NCI-H1436 treated with DMSO at 0.1 percent for 48 hours (cell line): ENCODE measurements at regions not wholly inside any gene's neighbourhood (a gene's known extent, or its start where the extent isn't known, plus 50 kb on each side); places are given as distances from the start of the nearest gene placed in this dataset.

Experiments used
- DNase-seq: peaks from one replicate; lab custom pipeline; 2025; lab: John Stamatoyannopoulos, UW

DNA sequence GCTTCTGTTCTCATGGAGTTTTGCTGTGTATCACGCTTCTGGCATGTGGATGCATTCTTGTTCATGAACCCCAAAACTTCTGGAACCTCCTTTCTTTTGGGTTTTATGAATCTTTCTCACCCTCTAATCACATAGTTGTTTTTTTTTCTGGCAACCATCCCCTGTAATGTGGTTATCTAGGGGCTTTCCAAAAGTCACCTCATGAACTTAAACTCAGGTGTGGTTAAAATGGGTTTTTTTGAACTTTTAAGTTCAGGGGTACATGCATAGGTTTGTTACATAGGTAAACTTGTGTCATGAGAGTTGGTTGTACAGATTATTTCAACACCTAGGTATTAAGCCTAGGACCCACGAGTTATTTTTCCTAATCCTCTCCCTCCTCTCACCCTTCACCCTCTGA, 1099.4 kb upstream of the SLIT2 start:
- no peak for DNase-seq

DNA sequence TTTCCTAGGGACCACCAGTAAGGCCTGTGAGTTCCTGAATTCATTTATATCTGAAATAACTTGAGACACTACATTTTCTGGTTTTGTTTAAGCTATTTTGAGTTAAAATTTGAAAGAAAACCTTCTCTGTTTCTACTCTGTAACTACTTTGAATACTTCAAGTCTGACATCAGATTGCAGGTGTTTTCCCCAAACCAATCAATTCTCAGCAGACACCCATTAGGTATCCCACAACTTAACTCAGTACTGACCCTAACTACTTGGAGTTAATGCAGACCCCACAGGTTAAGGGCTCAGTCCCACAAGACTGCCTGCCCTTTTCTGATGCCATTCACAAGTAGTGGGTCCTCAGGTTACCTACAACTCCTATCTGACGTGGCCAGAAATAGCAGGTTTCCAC, 1100.0 kb upstream of the SLIT2 start:
- DNase-seq = no peak

DNA sequence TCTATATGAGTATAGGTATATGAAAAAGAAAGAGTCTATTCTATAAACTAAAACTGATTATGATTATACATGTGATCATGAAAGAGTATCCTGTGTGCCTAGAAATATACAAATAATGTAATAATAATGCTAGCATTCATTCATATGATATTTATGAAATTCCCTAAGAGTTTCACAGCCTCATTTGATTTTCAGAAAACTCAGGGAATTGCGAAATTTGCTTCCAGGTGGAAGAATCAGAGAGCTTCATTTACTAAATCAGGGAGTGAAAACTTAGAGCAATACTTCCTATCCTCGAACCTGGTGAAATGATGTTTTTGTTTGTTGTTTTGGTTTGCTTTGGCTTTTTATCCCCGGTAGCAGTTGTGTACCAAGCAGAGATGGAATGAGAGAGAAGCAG, 1105.7 kb upstream of the SLIT2 start:
- no peak for DNase-seq

DNA sequence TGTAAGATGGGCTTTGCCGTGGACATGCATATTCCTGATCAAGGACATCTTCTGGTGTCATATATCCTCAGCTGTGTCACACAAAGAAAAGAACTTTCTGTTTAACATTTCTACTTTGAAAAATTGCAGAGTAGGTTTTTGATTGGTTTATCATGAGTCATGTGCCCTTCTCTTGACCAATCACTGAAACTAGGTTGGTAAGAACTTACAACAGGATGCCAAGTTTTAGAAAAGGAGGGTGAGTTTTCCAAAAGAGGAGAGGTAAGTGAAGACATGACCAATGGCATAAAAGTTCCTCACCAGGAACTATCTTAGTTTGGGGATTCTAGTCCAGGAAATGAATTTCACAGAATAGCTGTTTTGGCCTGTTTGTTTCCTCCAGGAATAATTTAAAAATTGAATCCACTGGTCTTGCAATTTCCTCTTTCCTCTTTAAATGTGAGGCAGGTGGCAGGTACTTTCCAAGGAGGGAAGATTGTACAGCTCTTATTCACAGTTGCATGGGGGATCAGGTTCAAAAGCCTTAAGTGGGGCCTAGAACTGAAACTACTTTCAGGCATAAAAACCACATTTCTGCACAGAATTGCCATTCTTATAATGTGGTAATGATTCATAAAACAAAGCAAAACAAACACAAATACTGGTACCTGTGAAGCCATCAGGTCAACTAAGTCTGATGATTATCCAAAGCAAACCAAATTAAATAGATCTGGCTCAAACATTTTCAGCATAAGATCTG, 1114.5 kb upstream of the LCORL start:
- no peak for DNase-seq

DNA sequence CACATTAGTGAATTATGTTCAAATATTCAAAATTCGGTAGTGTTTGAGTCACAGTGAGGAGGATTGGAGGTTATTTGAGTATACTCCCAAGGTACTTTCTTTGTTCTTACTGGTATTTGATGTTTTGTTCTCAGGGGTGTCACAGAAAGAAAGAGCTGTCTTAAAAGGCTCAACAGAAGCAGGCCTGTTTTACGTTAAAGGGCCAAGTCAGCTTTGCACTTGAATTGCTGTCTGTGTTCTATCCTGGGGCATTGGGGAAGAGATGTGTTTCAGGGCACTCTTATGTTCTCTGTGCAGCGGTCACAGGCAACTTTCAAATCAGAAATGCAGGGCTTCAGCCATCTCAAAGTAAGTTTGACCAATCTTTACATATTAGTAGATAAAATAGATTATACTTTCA, 1113.1 kb upstream of the LCORL start:
- DNase-seq = no peak

DNA sequence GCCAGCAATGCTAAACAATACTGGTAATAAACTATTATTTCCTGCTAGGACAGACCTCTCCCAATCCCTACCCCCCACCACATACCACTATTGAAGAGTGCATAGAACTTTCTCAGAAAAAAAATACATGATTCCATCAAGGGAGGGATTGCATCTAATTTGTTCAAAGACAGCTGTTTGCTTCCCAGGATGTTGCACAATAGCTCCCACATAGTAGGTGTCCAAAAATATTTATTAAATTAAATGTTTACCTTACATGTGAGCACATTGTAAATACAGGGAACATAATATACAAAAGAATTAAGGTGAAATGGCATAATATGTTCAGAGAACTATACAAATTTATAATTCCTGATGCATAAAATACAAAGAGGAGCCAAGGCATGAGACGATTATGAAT, 1111.8 kb upstream of the LCORL start:
- no peak for DNase-seq

DNA sequence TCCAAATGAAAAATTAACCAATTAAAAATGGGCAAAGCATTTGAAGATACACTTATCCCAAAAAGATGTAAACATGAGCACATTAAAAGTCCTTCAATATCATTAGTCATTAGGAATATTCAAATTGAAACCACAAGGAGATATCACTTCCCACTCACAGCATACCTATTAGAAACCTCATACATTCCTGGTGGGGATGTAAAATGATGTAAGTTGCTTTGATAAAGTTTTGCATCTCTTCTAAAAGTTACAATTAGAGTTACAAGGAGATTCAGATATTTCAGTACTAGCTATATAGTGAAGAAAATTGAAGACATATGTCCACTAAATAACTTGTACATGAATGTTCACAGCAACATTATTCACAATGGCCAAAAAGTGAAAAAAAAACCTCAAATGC, 1109.3 kb upstream of the LCORL start:
- DNase-seq = no peak

DNA sequence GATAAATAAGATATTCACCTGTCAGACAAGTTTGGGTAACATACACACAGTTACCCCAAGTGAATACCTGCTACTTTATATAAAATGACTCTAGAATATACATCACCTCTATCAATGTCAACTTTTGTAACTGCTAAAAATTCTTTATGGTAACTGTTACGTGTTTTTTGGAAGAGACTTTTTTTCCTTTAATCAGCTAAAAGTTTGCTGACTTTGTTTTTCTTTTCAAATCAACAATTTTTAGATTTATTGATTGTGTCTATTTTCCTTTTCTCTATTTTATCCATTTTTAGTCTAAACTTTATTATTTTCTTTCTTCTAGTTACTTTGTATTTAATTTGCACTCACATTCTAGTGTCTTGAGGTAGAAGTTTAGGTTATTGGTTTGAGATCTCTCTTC, 1106.6 kb upstream of the LCORL start:
- DNase-seq = no peak

DNA sequence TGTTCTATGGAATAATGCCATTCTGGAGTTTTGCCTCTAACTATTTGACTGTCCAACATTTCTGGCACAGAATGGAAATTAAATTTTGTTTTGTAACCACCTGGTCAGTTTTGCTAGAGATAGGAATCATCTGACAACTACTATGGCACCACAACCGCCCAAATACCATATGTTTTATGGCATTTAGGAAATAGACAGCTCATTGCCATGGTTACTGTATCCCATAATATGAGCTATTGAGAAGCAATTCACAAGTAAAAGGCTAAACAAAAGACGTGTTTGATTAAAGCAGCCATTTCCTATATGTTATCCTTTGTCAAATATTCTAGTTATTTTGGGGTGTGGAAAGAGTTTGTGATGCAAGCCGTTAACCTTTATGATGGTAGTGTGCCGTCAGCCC, 1105.3 kb upstream of the LCORL start:
- no peak for DNase-seq

DNA sequence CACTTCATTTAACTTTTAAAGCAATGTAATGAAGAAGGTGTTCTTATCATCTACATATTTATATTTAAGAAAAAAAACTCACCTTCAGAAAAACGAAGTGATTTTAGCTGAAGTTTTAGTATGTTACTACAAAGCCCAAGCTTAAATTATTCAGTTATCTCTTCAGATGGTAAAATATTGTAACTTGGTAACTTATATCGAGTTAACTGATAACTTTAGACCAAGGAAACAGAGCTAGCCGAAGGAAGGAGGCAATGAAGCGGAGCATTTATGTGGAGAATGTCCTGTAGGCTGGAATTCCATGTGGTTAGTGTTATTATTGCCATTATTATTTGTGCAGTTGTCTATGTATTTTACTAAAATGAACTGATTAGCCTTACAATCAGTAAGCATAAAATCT, 1102.1 kb upstream of the LCORL start:
- DNase-seq = no peak

DNA sequence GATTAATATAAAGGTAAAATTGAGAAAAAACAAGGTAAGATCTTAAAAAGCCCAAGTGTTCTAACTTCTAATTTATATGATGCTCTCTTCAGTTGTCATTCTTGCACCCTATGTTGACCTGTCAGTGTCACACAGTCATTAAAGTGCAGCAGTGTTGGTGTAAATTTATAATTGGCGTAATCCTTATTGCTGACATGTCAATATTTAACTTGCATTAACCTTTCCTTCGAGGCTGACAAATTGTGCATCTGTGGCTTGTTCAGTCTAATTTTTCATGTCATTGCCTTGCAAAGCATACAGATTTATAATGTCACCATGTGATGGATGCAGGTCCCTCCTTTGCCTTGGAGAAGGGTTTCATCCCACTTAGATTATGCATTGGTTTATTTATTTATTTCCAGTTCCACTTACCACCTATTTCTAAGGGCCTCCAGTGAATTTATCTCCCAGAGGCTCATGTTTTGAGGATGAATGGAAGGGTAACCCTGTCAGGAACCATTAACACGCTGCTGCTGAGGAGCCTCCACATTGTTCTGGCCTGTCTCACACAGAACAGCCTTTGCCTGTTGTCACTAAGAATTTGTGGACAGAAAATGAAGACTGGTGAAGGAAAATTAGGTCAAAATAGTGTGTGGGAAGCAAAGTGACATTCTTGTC, 1098.5 kb upstream of the LCORL start:
- no peak for DNase-seq

DNA sequence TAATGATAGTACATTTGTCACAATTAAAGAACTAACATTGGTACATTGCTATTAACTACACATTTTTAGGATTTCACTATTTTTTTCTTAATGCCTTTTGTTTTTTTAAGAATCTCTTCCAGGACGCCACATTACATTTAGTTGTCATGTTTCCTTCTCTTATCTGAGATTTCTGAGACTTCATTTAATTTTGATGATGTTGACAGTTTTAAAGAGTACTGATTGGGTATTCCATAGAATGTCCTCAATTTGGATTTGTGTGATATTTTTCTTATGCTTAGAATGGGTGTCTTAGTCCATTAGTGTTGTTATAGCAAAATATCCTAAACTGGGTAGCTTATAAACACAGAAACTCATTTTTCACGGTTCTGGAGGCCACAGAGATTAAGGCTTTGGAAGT, 1095.5 kb upstream of the LCORL start:
- no peak for DNase-seq

DNA sequence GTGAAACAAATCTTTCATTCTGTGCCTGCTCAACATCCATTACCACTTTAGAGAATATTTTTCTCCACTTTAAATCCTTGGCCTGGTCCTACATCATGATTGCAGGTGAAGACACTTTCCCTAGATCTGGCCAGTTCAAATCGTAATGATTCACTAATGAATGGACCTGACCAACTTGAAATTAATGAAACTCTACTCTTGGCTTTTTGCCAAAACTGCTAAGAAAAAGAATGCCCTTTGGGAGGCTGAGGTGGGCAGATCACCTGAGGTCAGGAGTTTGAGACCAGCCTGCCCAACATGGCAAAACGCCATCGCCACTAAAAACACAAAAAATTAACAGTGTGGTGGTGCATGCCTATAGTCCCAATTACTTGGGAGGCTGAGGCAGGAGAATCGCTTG, 1082.6 kb upstream of the LCORL start:
- no peak for DNase-seq

DNA sequence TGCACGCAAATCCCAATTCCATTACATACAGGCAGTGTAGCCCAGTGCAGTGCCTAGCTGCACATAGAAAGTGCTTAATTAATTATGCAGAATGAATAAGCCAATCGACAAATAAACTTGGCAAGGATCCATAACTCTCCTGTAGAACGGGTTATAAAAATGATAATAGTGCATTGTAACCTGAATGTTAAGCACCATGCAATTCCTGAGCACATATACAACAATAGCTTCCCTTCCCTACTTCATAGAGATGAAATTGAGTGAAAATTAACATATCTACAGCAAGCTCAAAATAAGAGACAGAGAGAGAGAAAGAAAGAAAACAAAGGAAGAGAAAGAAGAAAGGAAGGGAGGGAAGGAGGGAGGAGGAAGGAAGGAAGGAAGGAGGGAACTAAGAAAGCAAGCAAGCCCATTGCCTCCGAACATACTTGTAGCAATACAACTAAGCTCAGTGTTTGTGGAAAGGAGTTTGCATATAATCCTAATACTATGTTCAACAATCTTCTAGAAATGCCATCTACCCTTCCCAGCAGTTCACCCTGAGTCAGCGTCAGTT, 1074.0 kb upstream of the LCORL start:
- no peak for DNase-seq

DNA sequence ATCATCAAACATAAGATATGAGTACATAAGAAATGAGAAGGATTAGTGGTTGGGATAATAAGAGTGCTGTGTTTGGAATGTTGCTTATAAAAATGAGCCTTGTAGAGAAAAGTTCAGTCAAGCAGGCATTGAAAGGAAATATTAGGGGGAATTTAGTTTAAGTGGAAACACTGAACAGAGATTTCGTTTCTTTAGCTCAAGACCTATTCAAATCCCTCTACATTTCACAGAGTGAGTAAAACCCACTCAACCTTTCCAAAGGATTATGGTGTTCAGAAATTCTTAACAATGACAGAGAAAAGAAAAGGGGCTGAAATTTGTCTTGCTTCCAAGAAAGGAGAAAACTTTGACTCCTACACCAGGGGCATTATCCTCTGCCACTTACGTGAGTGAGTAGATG, 1072.4 kb upstream of the LCORL start:
- no peak for DNase-seq

DNA sequence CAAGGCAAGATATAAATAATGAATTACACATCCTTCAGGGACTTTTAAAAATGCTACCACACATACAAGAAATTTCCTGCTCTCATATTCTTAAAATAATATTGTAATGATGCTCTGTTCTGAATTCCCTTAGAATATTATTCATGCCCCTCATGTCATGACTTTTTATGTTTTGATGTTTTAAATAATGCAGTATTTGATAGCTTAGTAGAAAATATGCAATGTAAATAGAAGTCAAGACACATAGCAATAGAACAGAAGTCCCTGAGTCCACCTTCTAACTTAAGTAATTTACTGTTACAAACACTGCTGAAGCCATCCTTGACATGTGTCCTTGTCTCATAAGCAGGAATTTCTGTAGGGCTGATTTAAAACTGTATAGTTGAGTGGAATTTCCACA, 1071.2 kb upstream of the LCORL start:
- DNase-seq = no peak

DNA sequence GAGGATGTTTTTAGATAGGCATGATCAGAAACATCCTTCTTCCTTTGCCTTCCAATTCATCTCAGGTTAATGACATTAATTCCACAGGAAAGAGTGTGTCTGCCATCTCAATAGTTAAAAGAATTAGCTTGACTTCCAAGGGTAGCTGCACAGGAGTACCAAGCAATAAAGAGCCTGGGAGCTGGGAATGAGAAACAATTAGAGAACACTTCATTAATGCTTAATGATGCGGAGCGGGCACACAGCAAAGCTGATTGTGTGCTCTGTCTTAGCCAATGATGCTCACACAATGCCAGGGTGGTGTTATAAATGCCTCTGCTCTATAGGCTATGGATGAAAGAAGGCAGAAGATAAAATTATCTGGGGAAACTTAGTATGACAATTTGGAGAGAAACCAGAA, 1052.5 kb upstream of the LCORL start:
- DNase-seq = no peak

DNA sequence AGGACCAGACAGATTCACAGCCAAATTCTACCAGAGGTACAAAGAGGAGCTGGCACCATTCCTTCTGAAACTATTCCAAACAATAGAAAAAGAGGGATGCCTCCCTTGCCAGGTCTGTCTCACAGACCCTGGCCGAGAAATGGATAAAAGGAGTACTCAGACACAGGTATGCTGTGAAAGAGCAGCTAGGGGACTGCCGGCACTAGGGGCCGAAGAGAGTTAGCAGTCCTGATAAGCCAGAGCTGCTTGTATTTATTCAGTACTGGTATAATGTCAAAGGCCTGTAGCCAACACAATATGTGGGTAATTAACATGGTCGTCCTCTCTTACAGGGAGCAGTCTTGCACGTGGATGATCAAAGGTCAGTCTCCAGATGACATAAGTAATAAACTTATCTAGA, 1042.1 kb upstream of the LCORL start:
- no peak for DNase-seq

DNA sequence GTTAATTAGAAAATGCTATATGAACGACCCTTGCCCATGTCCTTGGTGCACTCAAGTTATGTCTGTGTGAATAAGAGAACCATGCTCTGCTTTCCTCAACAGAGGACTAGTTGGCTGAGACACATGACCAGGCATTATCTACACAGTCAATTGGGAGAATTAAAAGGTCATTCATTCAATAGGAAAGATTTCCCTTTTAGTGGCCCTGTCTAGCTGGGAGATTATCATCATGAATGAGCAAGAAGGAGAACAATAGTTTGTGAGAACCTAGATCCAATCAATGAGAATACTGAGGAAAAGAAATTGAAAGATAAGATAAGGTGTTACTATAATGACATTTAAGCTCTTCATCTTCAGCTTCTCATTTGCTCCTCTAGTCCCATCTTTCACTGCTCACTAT, 1033.4 kb upstream of the LCORL start:
- DNase-seq = no peak

DNA sequence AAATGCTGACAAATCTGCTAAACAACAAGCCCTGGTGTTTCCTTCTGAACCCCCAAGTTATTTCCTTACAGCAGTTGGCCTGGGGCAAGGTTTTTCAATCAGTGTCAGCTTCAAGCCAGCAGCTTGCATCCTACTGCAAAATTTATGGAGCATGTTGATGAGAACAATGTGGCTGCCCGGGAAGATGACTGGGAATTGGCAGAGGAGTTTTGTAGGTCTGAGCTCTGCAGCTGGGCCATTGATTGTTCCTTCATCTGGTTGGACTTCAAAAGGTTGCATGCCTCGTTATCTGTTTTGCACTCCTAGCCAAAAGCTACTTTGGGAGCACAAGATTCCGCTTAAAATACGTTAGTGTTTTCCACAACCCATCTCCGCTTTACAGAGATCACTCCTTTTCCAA, 1030.3 kb upstream of the LCORL start:
- DNase-seq = no peak

DNA sequence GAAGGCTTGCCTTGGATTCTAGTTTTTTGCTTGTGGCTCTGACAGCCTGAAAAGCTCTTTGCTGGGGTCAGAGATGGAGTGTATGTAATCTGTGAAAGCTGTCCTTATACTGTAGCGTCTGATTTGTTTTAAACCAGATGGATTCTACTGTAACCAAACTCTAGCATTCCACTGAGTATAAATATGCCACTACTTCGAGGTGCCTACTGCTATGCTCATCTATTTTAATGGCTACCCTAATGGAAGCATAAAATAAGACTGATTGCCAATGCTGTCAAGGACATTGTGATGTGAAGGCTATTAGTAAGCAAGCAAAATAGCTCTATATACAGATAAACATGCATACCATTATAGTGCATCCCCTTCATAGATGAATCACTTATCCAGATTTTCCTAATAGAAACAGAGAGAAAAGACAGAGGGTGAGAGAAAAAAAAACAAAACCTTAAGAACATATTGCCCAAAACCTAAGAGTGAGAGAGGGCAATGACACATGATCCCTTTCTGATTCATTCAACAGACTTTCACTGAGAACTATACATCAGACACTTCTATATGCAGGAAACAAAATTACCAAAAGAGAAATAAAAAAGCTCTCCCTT, 1025.8 kb upstream of the LCORL start:
- DNase-seq = no peak

DNA sequence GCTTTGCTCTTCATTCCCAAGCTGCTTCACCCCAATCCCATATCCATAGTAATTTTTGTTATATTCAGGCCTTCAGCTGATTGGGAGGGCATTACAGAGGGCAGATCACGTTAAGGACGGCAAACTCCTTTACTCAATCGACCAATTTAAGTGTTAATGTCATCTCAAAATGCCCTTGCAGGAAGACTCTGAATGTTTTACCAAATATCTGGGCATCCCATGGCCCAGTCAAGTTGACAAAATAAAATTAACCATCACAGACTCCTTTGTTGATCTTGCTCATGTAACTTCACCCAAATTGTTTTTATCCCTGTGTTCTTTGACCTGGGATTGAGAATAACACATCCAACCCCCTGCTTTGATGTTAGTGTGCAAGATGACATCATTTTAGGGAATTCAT, 1018.3 kb upstream of the LCORL start:
- no peak for DNase-seq

DNA sequence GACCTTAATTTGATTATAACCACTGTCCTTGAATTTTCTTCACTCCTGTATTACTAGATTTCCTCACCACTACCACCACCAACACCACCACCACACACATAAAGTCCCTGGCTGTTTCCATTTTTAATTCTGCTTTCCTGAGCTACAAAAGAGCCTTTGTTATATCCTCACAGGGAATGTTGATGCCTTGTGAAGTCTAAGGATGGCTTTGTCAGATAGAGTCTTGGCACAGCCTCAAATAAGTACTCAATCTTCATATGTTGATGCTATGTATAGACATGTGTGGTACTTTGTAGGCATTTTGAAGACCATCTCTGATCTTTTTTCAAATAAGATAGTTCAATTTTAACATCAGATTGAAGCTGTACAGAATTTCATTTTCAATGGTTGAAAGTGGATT, 1016.7 kb upstream of the LCORL start:
- no peak for DNase-seq
